Stimulated activated naive B cell treated with anti-CD40 and anti-IgM and Interleukin-4, amounts not matched to agents 10 μg/mL and 1 μg/mL and 100 μg/mL, for 72 hours (primary cell): ENCODE measurements at regions not wholly inside any gene's neighbourhood (a gene's known extent, or its start where the extent isn't known, plus 50 kb on each side); places are given as distances from the start of the nearest gene placed in this dataset.
"Not testable (repeated sequence)": the region's sequence is repeated elsewhere in the genome, so short reads cannot be mapped to it uniquely, and the experiment has no call there.

Experiments
- ATAC-seq, 2 donors: fragments of 150-1000 bp; cut with Tn5 transposase; replicated peaks; 2 replicates each; pipeline ENCODE4 v1.10.0; 2021; ENCODE audit warnings: moderate library complexity in 1 of 2
- DNase-seq: peaks from one replicate; pipeline ENCODE4 v3.0.0; 2021
- H3K27ac Mint-ChIP-seq: one replicate; pipeline ENCODE4 v1.8.0; 2022; ENCODE audit warnings: mild to moderate bottlenecking, mixed read lengths
- H3K27me3 Mint-ChIP-seq, 2 donors: one replicate each; pipeline ENCODE4 v1.8.0; 2022; ENCODE audit warnings: mixed read lengths in 2 of 2
- H3K36me3 Mint-ChIP-seq, 2 donors: one replicate each; pipeline ENCODE4 v1.8.0; 2022; ENCODE audit warnings: mixed read lengths in 2 of 2, mild to moderate bottlenecking in 1 of 2
- H3K4me1 Mint-ChIP-seq, 2 donors: one replicate each; pipeline ENCODE4 v1.8.0; 2022; ENCODE audit warnings: mixed read lengths in 2 of 2, mild to moderate bottlenecking in 1 of 2
- H3K4me3 Mint-ChIP-seq, 2 donors: one replicate each; pipeline ENCODE4 v1.8.0; 2022; ENCODE audit warnings: mild to moderate bottlenecking in 2 of 2, mixed read lengths in 2 of 2, moderate library complexity in 1 of 2
- H3K9me3 Mint-ChIP-seq, 2 donors: one replicate each; pipeline ENCODE4 v1.8.0; 2022; ENCODE audit warnings: mixed read lengths in 2 of 2, mild to moderate bottlenecking in 1 of 2

- Mint-ChIP-seq H3K9me3 (peaks cover 0 to 1% of the 10 kb centered on the region in 2 donors), H3K27ac (no peak overlapping the region), H3K36me3 (no peaks in the 10 kb centered on the region), H3K4me1 (peaks cover 3 to 5% of the 10 kb centered on the region in 2 donors), H3K4me3 (no peak overlapping the region), H3K27me3 (no peaks in the 10 kb centered on the region)
- ATAC-seq (no peak), DNase-seq (no peak)
These were observed 974.4 kb upstream of the ALCAM start for GRCh38 chr3:104392327-104392726.

- ATAC-seq (no peak), DNase-seq (no peak)
- no peaks in the 10 kb centered on the region for H3K4me1 Mint-ChIP-seq
- H3K4me3 Mint-ChIP-seq, result no peak overlapping the region
- H3K27me3 Mint-ChIP-seq, result no peaks in the 10 kb centered on the region
- peaks cover 0 to 8% of the 10 kb centered on the region in 2 donors for H3K9me3 Mint-ChIP-seq
- no peak overlapping the region for H3K27ac Mint-ChIP-seq
- no peaks in the 10 kb centered on the region for H3K36me3 Mint-ChIP-seq
These were observed 969.6 kb upstream of the ALCAM start for GRCh38 chr3:104396974-104397669.

GRCh38 chr3:104397713-104398112 is 969.0 kb upstream of the ALCAM start:
- Mint-ChIP-seq H3K9me3 (peaks cover 0 to 8% of the 10 kb centered on the region in 2 donors), H3K4me1 (no peaks in the 10 kb centered on the region), H3K4me3 (no peak overlapping the region), H3K27ac (no peak overlapping the region), H3K36me3 (no peaks in the 10 kb centered on the region), H3K27me3 (no peaks in the 10 kb centered on the region)
- ATAC-seq (no peak), DNase-seq (no peak)

GRCh38 chr3:104402902-104403301 is 963.8 kb upstream of the ALCAM start:
- no peak for DNase-seq
- Mint-ChIP-seq H3K36me3 (no peaks in the 10 kb centered on the region), H3K4me1 (no peaks in the 10 kb centered on the region), H3K27me3 (no peaks in the 10 kb centered on the region), H3K27ac (no peak overlapping the region), H3K4me3 (no peak overlapping the region), H3K9me3 (peaks cover 0 to 8% of the 10 kb centered on the region in 2 donors)
- ATAC-seq, result no peak

DNA sequence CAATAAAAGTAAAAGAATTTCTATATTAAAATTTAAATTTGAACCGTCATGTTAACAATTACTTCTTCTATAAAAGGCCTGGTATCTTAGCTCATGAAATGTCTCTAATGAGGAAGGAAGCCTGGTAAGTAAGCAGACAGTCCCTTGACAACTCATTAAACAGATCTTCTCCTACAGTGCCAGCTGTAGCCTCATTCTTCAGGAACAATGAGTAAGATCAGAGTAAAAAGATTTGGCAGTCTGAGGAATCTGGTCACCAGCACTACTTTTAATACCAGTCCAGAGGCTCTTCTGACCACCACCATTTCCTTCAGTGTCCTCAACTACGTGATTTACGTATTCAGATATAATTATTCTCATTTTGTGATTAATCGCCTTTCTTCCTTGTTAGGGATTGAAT is 955.0 kb upstream of the ALCAM start:
- Mint-ChIP-seq H3K27ac (no peak overlapping the region), H3K36me3 (no peaks in the 10 kb centered on the region)
- no peak for ATAC-seq

GRCh38 chr3:104412608-104413580 is 953.8 kb upstream of the ALCAM start:
- H3K36me3 Mint-ChIP-seq, result no peaks in the 10 kb centered on the region
- H3K4me1 Mint-ChIP-seq, result no peaks in the 10 kb centered on the region
- no peak overlapping the region for H3K27ac Mint-ChIP-seq
- no peaks in the 10 kb centered on the region for H3K27me3 Mint-ChIP-seq
- no peaks in the 10 kb centered on the region for H3K9me3 Mint-ChIP-seq
- no peak for DNase-seq
- ATAC-seq, result no peak
- no peak overlapping the region for H3K4me3 Mint-ChIP-seq

More for the DNA sequence above, 955.0 kb upstream of the ALCAM start:
- no peaks in the 10 kb centered on the region for H3K9me3 Mint-ChIP-seq
- no peak overlapping the region for H3K4me3 Mint-ChIP-seq
- H3K27me3 Mint-ChIP-seq, result no peaks in the 10 kb centered on the region
- no peaks in the 10 kb centered on the region for H3K4me1 Mint-ChIP-seq
- no peak for DNase-seq

DNA sequence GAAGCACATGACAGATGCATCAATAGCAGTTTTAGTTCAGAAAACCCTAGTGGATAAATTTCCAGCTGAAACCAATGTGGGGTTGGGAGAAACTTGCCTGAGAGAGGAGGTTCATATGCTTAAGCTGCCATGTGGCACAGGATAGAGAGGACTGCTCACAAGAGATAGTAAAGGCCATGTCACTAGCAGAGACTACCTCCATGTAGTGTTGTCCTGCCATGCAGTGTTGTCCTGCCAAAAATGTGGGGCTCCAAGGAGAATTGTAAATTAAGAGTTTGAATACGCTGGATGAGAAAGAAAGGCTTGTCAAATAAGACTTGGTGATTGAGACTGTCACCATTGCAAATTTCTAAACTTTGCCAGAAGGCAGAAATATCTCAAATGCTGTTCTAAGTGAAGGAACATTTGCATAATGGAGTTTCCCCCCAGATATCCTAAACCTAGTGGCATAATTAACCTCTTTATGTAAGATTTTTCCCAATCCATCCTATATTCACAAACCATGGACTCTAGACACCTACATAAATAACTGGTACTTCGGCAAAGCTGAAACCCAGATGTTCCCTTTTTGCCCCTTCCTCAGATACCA is 938.3 kb upstream of the ALCAM start:
- no peak overlapping the region for H3K4me3 Mint-ChIP-seq
- no peak overlapping the region for H3K27ac Mint-ChIP-seq
- no peak for ATAC-seq
- H3K9me3 Mint-ChIP-seq, result no peaks in the 10 kb centered on the region
- H3K4me1 Mint-ChIP-seq, result peaks cover 3 to 7% of the 10 kb centered on the region in 2 donors
- no peak for DNase-seq
- no peaks in the 10 kb centered on the region for H3K36me3 Mint-ChIP-seq
- H3K27me3 Mint-ChIP-seq, result no peaks in the 10 kb centered on the region

DNA sequence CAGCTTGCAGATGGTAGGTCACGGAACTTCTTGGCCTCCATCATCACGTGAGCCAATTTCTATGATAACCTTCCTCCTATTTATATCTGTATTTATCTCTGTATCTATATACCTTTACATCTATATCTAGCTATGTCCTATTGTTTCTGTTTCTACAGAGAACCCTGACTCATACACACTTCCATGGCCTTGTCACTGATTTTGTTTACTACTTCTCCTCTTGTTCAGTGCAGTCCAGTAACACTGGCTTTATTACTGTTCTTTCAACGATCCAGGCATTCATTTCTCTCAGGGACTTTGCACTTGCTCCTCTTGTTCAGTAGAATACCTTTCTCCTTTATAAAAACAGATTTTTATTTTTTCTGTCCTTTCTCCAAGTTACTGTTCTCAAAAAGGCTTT is 937.0 kb upstream of the ALCAM start:
- H3K9me3 Mint-ChIP-seq, result no peaks in the 10 kb centered on the region

DNA sequence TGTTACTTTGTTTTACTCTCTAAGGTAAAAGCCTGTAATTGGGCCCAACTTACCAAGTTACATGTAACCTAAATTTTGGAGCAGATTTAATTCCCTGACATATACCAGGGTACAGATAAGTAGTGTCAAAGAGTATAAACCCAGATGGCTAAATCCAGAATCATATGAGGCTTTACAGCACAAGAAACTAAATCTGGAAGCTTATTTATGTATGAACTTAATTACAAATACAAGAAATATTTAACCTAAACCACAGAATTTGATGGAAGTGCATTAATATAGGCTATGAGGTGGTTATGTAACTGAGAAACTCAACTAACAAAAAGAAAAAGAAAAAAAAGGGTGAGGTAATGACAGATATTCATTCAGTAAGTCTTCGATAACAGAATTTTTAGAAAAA is 930.2 kb upstream of the ALCAM start:
- H3K27ac Mint-ChIP-seq, result no peak overlapping the region
- H3K27me3 Mint-ChIP-seq, result no peaks in the 10 kb centered on the region
- H3K4me1 Mint-ChIP-seq, result peaks cover 0 to 3% of the 10 kb centered on the region in 2 donors
- DNase-seq (no peak), ATAC-seq (no peak)
- no peaks in the 10 kb centered on the region for H3K36me3 Mint-ChIP-seq
- H3K9me3 Mint-ChIP-seq, result no peaks in the 10 kb centered on the region
- H3K4me3 Mint-ChIP-seq, result no peak overlapping the region

More for the DNA sequence above, 937.0 kb upstream of the ALCAM start:
- Mint-ChIP-seq H3K36me3 (no peaks in the 10 kb centered on the region), H3K27me3 (no peaks in the 10 kb centered on the region), H3K4me1 (peaks cover 6 to 7% of the 10 kb centered on the region in 2 donors), H3K27ac (no peak overlapping the region), H3K4me3 (no peak overlapping the region)
- DNase-seq (no peak), ATAC-seq (no peak)

- Mint-ChIP-seq H3K4me1 (peaks cover 0 to 3% of the 10 kb centered on the region in 2 donors), H3K27ac (no peak overlapping the region), H3K36me3 (no peaks in the 10 kb centered on the region), H3K9me3 (no peaks in the 10 kb centered on the region), H3K4me3 (no peak overlapping the region), H3K27me3 (no peaks in the 10 kb centered on the region)
- ATAC-seq (no peak), DNase-seq (no peak)
These were observed 929.5 kb upstream of the ALCAM start for GRCh38 chr3:104437131-104437750.

- ATAC-seq (no peak), DNase-seq (no peak)
- Mint-ChIP-seq H3K27me3 (no peaks in the 10 kb centered on the region), H3K9me3 (no peaks in the 10 kb centered on the region), H3K27ac (no peak overlapping the region), H3K4me1 (peaks cover 0 to 3% of the 10 kb centered on the region in 2 donors), H3K36me3 (no peaks in the 10 kb centered on the region), H3K4me3 (no peak overlapping the region)
These were observed 928.8 kb upstream of the ALCAM start for GRCh38 chr3:104437891-104438290.

- no peaks in the 10 kb centered on the region for H3K27me3 Mint-ChIP-seq
- peaks cover 0 to under 1% of the 10 kb centered on the region in 2 donors for H3K4me1 Mint-ChIP-seq
- no peaks in the 10 kb centered on the region for H3K36me3 Mint-ChIP-seq
- no peak for DNase-seq
- ATAC-seq, result no peak
- no peak overlapping the region for H3K4me3 Mint-ChIP-seq
- no peak overlapping the region for H3K27ac Mint-ChIP-seq
- no peaks in the 10 kb centered on the region for H3K9me3 Mint-ChIP-seq
These were observed 928.0 kb upstream of the ALCAM start for GRCh38 chr3:104438706-104439105.

- not testable (repeated sequence) for H3K36me3 Mint-ChIP-seq, H3K27me3 Mint-ChIP-seq
These were observed 921.3 kb upstream of the ALCAM start for GRCh38 chr3:104445252-104445919.

GRCh38 chr3:104447681-104448080 is 919.0 kb upstream of the ALCAM start:
- H3K27ac Mint-ChIP-seq, result no peak overlapping the region
- no peaks in the 10 kb centered on the region for H3K4me1 Mint-ChIP-seq
- no peak overlapping the region for H3K4me3 Mint-ChIP-seq
- ATAC-seq, result no peak
- H3K36me3 Mint-ChIP-seq, result no peaks in the 10 kb centered on the region
- no peaks in the 10 kb centered on the region for H3K27me3 Mint-ChIP-seq
- DNase-seq, result no peak
- H3K9me3 Mint-ChIP-seq, result peaks cover 7% of the 10 kb centered on the region in 2 donors

More at GRCh38 chr3:104445252-104445919, 921.3 kb upstream of the ALCAM start:
- H3K4me1 Mint-ChIP-seq, H3K9me3 Mint-ChIP-seq, H3K4me3 Mint-ChIP-seq, H3K27ac Mint-ChIP-seq, ATAC-seq, DNase-seq: not testable (repeated sequence)
